Heart left ventricle (tissue), 13 donors: ENCODE measurements at regions not wholly inside any gene's neighbourhood (a gene's known extent, or its start where the extent isn't known, plus 50 kb on each side); places are given as distances from the start of the nearest gene placed in this dataset.

Experiments used
- POLR2A ChIP-seq, 2 donors: fragments of 450-650 bp; IDR thresholded peaks; one replicate each; pipeline ENCODE4 v1.6.1; 2017; ENCODE audit warnings: antibody characterized with exemption in 2 of 2, mild to moderate bottlenecking in 2 of 2, moderate library complexity in 2 of 2
- TF ChIP-seq, protein P1 (sequence below), 12 donors: fragments of 200-600 bp; sonication (generic) in 4 of 12; IDR thresholded peaks; one replicate each; pipeline versions ENCODE4 v1.5.0 to v1.8.0; 2018 to 2022; ENCODE audit warnings: antibody characterized with exemption in 12 of 12, mild to moderate bottlenecking in 5 of 12
- donor health status: ischemic (EF 13 %, LVEDD 7.1; RV severe dilation, severe dysfunction).
- donor health status: DM: no; HTN: yes; CAD: no.
- donor health status: DM: no; HTN: no; CAD: no.
- donor health status: ischemic (EF 25% LVEDD 6.9; RV normal size, moderate dysfunction).
- donor health status: ischemic (EF 25% LVEDD 5.7; RV mildly dilated, moderate dysfunction).
- donor health status: ischemic (EF 35%, LVEDD 5.7; RV mildly dilated, moderate dysfunction).
- donor health status: nonischemic (EF 11% LVEDD 7.7; RV severe dilation, severe dysfunction).
- donor health status: DM: yes; HTN: yes; CAD: no.
- donor health status: PGD.
- donor health status: ischemic (EF 29% LVEDD 5.4; RV normal size, mild dysfunction).
- donor health status: nonischemic (EF 23%, LVEDD 6.1; RV moderate dilation, normal function).

DNA sequence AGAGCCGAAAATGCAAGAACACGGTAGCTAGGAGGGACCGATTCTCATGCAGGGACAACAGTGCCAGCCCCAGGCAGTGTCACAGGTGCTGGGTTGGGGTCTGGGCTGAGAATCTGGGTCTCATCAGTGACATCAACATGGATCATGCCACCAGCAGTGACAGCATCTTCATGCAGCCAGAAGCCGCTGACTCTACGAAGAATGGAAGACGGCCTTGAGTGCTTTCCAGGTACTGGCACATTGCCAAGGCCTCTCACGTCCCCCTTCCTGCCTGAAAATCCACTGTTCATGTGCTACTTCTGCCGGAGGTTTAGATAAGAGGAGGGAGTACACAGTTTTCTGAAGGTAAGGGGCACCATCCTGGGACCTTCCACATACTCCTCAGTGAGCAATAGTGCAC lies 141.1 kb upstream of the FOXQ1 start:
- TF ChIP-seq, protein P1, sequence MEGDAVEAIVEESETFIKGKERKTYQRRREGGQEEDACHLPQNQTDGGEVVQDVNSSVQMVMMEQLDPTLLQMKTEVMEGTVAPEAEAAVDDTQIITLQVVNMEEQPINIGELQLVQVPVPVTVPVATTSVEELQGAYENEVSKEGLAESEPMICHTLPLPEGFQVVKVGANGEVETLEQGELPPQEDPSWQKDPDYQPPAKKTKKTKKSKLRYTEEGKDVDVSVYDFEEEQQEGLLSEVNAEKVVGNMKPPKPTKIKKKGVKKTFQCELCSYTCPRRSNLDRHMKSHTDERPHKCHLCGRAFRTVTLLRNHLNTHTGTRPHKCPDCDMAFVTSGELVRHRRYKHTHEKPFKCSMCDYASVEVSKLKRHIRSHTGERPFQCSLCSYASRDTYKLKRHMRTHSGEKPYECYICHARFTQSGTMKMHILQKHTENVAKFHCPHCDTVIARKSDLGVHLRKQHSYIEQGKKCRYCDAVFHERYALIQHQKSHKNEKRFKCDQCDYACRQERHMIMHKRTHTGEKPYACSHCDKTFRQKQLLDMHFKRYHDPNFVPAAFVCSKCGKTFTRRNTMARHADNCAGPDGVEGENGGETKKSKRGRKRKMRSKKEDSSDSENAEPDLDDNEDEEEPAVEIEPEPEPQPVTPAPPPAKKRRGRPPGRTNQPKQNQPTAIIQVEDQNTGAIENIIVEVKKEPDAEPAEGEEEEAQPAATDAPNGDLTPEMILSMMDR (IDR thresholded peaks at IDR 0.05) = no peak
- no peak for TF ChIP-seq POLR2A (IDR thresholded peaks at IDR 0.05)
